Gastrocnemius medialis (tissue), 4 donors: ENCODE measurements at regions not wholly inside any gene's neighbourhood (a gene's known extent, or its start where the extent isn't known, plus 50 kb on each side); places are given as distances from the start of the nearest gene placed in this dataset.

ENCODE experiments used
- CTCF ChIP-seq, 5 experiments: fragments of 450-650 bp in 3 of 5; fragments of 200-600 bp in 2 of 5; sonication (generic) in 2 of 5; IDR thresholded peaks in 4 of 5; conservative IDR thresholded peaks in 1 of 5; 1 replicate in 4 of 5; 2 replicates in 1 of 5; pipeline ENCODE4 v1.5.1; 2016 to 2019; ENCODE audit warnings: antibody characterized with exemption in 5 of 5, mild to moderate bottlenecking in 3 of 5, moderate library complexity in 3 of 5
- POLR2A ChIP-seq, 2 donors: fragments of 450-650 bp; IDR thresholded peaks; one replicate each; pipeline ENCODE4 v1.6.1; 2017; ENCODE audit warnings: antibody characterized with exemption in 2 of 2, mild to moderate bottlenecking in 2 of 2, moderate library complexity in 2 of 2

DNA sequence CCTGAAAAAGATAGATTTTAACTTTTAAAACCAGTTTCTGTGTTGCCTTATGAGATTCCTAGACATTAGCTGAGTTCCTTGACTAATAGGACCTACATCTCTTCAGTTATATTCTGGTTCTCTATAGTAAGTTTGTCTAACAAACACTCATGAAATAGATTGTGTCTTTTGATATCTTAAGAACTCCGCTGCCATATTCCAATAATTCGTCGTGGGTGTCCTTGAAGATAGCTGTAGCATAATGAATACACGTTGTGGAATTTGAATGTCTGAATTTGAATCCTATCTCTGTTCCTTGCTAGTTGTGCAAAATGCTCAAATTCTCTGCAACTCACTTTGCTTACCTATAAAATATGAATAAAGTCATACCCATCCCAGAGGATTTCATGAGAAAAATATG is 176.8 kb upstream of the COL3A1 start:
- no peak for TF ChIP-seq CTCF (IDR thresholded peaks at IDR 0.05 in 4 of 5, conservative IDR thresholded peaks at IDR 0.05 in 1 of 5)
- TF ChIP-seq POLR2A (IDR thresholded peaks at IDR 0.05), result no peak
